DLD1 (cell line): ENCODE measurements at regions not wholly inside any gene's neighbourhood (a gene's known extent, or its start where the extent isn't known, plus 50 kb on each side); places are given as distances from the start of the nearest gene placed in this dataset.

Source experiments
- in situ Hi-C: cut with HindIII; loops from 2 replicates; pipeline ENCODE4 v1.10.0; 2017; ENCODE audit warnings: low sequenced_read_pairs

- in situ Hi-C loops: no loop called here
Observed at GRCh38 chr12:102540815-102541385, 60.5 kb upstream of the IGF1 start.

DNA sequence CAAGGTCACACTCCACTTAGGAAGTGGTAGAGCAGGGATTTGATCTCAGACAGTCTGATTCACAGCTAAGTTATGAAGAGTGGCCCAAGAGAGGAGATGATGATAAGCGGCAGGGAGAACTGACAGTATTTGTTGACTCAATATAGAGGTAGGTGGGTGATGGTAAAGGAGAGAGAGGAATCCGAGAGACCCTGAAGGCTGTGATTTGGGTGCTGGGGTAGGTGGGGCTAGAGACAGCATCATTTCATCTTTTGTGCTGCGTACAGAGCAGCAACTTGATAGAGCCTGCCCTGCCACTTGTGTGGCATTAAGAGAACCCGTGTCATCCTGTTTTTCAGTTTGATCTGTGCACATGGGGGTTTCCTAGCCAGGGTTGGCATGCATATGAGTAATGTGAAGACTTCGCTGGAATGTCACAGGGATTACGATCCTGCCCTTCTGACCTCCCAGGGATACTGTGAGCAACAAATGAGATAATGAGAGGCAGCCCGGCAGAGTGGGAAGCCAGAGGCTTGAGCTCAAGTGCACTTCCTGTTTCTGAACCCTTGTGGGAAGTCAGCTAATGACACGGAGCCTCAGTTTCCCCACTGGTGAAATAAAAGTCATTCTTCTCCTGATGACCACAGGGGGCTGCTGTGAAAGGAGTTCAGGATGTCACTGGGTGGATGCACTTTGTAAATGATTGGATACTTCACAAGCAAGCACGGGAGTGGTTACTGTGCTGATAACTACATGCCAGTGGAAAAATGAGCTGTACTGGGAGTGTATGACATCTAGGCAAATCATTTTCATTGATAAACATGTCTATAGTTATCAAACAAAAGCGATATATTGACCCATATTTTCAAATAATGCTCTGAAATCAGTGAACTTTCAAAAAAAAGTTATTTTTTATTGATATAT is 59.5 kb upstream of the IGF1 start:
- in situ Hi-C loops: no loop called here

DNA sequence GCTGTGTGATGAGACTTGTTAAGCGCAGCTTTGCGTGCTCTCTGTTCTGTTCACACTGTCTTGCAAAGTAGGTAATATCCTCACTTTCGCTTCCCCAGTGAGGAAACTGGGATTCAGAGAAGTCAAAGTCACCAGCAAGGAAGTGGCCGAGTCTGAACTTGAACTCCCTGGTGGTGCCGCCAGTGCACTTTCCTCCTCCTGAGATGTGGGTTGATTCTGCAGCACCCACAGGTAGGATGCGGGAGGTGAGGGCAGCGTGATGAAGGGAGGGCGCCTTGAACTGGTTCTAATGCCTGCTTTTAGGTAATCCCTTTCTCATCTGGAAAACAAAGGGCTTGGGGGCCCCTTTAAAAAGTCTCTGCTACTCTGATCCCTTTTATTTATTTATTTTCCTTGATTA is 54.9 kb upstream of the IGF1 start:
- in situ Hi-C loops: no loop called here

DNA sequence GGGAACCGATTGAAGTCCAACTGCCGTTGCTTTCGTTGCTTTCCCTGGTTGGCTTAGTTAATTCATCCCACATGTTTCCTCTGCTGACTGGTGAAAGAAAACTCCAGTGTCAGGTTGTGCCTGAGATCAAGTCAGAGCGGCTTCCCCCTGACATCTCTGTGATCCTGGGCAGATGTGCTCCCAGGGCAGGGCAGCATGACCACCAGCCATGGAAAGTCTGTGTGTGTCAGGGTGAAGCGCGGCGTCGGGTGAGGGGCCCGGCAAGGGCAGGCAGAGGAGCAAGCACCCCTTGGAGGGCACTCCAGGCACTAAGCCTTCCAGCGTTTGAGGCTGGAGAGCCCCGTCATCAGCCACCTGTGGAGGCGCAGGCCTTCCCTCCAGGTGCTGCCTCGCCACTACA is 54.5 kb upstream of the IGF1 start:
- in situ Hi-C loops: no loop called here

GRCh38 chr12:102533483-102534215 is 53.3 kb upstream of the IGF1 start:
- in situ Hi-C loops: no loop called here
